ENCODE measurements at regions not wholly inside any gene's neighbourhood (a gene's known extent, or its start where the extent isn't known, plus 50 kb on each side); places are given as distances from the start of the nearest gene placed in this dataset.
"Not testable (repeated sequence)": the region's sequence is repeated elsewhere in the genome, so short reads cannot be mapped to it uniquely, and the experiment has no call there.

DNA sequence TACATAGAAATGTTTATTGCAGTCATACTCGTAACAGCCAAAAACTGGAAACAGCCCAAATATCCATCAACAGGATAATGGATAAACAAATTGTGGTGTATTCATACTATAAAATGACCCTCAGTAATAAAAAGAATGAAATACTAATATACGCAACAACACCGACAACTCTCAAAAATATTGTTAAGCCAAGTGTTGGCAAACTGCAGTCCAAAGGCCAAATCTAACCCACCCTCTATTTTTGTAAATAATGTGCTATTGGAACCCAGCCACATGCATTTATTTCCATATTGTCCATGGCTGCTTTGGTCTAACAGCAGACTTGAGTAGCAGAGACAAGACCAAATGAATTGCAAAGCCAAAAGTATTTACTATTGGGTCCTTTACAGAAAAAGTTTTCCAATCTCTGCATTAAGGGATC is 151.0 kb downstream of the MREG start:
- no peak for DNase-seq (ENCODE audit: low spot score)

DNA sequence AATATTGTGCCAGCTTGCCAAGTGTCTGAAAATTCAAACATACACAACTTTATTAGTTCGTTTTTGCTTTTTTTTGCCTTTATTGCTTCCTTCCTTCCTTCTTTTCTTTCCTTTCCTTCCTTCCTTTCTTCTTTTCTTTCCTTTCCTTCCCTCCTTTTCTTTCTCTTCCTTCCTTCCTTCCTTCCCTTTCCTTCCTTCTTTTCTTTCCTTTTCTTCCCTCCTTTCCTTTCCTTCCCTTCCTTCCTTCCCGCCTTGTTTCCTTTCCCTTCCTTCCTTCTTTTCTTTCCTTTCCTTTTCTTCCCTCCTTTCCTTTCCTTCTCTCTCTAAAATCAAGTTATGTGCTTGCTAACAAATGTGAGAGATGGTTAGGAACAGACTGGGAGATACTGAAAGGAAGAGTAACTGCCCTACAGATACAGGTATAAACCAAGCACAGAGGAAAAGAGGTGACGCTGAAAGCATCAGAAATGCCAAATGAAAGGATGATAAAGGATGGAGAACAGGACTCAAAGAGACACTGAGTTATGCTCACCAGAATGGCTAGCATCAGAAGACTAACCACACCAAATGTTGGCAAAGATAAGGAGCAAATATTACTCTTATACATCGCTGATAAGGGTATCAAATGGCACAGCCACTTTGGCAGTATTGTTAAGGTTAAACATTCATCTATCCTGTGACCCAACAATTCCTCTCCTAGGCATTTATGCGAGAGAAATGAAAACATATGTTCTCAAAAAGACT is 151.6 kb downstream of the MREG start:
- DNase-seq (ENCODE audit: low spot score) = no peak

DNA sequence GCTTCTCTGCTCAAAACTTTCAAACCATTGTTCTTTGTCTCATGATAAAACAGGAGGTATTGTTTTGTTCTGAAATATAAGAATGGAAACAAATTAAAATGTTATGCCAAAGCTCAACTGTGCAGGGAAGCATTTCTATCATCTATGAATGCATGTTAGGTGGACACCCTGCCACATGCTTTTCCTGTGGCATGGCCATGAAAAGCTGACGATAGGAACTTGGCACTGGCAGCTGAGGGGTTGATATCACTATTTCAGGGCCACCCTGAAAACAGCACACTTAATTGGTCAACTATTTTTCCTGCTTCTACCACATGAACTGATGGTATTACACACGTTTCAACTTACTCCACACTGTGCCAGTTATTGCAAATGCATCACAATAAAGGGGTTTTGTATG is 157.3 kb downstream of the MREG start:
- DNase-seq (ENCODE audit: low spot score) = no peak

DNA sequence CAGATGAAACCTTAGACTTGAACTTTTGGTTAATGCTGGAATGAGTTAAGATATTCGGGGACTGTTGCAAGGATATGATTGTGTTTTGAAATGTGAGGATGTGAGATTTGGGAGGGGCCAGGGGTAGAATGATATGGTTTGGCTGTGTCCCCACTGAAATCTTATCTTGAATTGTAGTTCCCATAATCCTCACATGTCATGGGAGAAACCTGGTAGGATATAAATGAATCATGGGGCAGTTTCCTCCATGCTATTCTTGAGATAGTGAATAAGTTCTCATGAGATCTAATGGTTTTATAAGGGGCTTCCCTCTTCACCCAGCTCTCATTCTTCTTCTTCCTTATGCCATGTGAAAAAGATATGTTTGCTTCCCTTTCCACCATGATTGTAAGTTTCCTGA is 158.0 kb downstream of the MREG start:
- not testable (repeated sequence) for DNase-seq (ENCODE audit: low spot score)

DNA sequence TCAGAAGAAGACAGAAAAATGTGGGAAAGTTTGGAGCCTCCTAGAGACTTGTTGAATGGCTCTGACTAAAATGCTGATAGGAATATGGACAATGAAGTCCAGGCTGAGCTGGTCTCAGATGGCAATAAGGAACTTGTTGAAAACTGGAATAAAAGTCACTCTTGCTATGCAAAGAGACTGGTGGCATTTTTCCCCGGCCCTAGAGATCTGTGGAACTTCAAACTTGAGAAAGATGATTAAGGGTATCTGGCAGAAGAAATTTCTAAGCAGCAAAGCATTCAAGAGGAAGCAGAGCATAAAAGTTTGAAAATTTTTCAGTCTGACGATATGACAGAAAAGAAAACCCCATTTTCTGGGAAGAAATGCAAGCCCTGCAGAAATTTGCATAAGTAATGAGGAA is 159.3 kb downstream of the MREG start:
- DNase-seq (ENCODE audit: low spot score) = no peak

DNA sequence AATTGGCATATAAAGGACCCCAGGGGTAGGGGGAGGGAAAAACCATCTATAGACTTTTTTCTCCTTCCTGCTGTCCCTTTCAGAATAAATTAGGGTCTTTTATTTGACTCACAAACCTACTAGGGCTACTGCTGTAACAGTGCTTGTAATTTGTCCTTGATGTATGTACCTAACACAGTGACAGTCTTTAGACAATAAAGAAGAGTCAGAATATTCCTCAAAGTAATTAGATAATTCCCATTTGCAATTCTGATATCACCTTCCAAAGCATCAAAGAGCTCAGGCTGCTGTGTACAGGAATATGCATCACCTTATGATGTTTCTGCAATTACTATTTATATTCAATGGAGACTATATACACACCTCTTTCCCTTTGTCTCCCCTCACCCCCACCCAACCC is 161.7 kb downstream of the MREG start:
- no peak for DNase-seq (ENCODE audit: low spot score)

DNA sequence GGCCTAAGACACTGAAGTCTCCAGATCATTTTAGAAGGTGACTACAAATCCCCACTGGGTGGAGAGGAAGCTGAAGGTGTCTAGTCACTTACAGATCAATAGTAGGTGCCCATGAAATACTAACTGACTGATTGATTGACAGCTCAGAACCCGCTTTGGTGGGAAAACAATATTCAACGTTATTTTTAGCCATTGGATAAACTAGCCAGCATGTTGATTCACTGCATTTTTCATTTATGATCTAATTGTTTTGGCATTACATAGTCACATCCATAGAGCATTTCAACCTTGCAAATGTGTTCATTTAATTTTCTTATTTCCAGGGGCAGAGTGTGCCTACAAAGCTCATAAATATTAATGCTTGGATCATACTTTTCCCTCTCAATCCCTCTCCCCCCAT is 162.3 kb downstream of the MREG start:
- DNase-seq (ENCODE audit: low spot score) = peak; percentile 60

DNA sequence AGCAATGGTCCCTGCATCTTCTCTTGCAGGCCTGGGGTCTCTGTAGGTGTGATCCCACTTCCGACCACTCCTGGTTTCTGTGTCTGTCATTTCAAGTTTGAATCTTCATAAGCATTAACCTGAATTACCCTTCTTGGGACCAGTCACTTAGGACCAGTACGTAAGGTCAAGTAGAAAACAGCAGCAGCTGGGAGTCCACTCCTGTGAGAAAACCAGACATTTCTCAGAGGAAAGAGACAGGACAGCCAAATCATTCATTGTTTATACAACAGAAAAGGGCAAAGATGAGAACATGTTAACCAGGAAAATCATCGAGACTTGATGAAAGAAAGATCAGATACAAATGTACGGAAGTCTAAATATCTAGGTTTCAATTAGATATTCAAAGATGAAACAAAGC is 163.0 kb downstream of the MREG start:
- no peak for DNase-seq (ENCODE audit: low spot score)

DNA sequence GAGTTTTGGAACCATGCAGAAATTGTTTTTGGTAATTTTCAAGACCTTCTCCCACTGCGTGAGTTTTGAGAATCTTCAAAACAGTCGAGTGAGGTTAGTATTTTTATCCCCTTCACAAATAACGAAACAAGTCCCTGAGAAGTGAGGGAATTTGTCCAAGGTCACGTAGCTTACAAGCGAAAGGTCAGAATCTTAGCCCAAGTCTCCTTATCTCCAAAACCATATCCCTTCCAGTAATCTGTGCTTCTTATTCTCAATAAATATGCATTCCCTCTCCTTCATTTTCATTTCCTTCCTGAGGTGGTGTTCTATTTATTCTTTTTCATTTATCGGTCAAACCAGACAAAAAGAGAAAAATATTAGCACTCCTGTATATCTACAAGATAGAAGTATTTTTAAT is 163.6 kb downstream of the MREG start:
- DNase-seq (ENCODE audit: low spot score) = no peak

DNA sequence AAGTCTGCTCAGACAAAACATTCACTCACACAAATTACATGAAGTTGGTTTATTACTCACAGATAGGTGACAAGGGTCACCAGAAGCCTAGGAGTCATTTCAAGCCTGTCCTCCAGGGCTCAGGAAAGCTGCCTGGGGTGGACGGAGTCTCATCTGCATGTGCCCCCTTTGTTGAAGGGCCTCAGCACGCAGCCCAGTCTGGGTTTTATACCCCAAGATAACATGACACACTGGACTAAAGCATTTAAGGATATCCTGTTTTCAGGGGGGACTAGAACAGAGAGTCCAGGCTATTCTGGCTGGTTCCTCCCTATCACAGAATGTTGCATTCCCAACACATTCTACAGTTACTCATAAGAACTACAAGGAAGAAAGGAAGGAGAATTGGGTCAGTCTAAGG is 164.7 kb downstream of the MREG start:
- DNase-seq (ENCODE audit: low spot score) = no peak

DNA sequence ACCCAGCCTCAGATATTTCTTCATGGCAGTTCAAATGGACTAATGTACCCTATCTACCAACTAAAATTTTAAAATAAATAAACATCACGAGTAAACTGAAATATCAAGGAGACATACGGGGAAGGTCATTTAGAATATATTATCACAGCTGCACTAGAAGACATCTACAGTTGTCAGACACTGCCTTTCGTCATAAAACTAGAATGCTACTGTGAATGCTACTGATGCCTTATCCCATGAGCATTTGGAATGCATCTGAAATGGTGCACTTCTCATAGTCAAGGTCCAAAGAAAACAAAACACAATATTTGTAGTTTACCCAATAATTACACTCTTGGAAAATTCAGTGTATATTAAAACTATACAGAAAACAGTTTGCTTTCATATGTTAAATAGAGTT is 165.2 kb downstream of the MREG start:
- no peak for DNase-seq (ENCODE audit: low spot score)

DNA sequence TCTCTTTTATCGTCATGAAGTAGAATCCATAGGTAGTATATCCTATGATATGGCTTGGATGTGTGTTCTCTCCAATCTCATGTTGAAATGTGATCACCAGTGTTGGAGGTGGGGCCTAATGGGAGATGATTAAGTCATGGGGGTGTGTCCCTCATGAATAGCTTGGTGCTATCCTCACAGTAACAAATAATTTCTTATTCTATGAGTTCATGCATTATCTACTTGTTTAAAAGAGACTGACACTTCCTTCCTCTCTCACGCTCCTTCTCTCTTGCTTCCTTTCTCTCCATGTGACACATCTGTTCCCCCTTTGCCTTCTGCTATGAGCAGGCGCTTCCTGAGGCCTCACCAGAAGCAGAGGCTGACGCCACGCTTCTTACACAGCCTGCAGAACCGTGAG is 165.6 kb downstream of the MREG start:
- no peak for DNase-seq (ENCODE audit: low spot score)

DNA sequence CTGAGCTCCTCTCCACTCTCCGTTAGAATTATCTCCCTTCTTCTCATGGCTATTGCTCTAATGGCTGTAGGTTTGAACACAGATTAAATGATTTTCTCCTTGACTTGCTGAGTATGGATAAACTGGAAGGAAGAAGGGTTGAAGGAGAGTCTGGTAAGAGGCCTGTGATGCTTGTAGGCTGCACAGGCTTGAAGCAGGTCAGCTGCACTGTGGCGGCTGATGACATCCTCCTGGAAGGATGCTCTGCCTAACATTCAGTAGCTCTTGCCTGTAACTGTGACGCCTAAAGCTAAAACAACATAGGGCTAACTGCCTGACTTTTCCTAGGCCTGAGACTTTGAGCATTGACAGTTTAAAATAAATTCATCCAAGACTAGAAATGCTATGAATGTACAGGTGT is 166.3 kb downstream of the MREG start:
- no peak for DNase-seq (ENCODE audit: low spot score)

DNA sequence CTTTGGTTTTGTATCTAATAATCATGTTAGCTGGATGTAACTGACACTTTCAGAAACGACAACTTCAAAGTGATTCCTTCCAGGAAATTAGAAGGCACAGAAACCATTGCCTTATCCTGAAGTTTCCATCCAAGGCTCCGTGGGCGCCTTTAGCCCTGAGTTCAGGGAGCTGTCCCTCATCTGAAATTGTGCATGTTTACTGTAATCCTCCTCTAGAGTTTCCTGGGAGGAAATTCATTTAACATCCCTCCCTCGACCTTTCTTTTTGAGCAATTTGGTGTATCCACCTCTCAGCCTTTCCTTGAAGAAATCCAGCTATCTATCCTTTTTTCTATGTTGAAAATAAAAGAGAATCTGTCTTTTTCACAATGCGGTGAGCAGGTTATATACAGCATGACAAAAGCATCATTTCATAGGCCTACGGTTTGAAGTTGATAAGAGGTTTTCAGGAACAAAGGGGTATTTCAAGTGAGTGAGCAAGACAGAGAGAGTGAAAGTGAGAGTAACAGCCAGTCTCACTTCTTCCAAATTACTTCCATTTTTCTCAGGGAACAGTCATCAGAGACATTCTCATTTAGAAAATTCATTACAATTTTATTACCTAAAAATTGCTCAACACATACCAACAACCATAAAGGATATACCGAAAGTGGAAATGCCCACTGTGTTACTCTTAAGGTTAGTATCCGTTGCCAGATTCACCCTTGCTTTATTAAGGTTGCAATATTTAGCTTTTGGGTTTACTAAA is 167.3 kb downstream of the MREG start:
- no peak for DNase-seq (ENCODE audit: low spot score)

DNA sequence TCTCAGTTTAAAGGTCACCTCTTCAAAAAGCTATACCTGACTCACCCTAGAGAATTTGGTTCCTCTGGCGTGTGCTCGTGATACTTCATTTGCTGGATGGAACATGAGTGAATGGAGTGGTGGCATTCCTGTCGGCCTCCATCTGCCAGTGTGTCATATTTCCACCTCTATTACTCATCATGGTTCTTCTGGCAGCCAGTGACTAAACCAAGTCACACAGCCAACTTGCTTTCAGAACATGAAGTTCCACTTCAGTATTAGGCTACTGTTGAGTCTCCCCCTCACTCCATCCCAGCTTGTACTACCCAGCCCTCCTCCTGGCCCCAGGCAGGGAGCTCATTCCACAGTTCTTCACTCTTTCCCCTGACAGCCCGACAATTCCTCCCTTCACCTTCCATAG is 169.8 kb downstream of the MREG start:
- DNase-seq (ENCODE audit: low spot score) = peak; percentile 80

DNA sequence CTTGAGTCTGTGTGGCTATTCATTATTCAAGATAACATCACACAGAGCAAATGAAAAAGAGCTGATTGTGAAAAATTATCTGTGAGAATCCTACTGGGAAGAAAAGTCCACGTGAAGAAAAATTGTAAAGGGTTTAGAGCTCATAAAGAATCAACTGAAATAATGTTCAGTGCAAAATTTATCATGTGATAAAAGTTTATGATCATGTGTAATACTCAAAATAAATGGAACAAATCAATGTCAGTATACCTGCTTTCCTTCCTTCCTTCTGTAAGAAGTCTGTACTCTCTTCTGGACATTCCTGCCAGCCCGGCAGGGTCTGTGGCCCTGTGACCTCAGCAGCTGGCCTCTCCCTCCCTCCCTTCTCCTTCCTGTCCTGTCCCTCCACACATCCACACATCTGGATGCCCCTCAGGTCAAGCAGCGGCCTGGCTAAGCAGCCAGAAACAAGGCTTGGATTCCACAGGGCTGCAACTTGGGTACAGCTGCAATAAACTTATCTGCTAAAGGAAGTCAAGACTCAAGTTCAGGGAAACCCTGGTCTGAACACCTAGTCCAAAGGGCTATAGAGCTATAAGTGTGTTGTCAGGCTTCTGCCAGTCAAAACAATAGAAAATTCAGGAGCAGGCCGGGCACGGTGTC is 172.1 kb downstream of the MREG start:
- no peak for DNase-seq (ENCODE audit: low spot score)

DNA sequence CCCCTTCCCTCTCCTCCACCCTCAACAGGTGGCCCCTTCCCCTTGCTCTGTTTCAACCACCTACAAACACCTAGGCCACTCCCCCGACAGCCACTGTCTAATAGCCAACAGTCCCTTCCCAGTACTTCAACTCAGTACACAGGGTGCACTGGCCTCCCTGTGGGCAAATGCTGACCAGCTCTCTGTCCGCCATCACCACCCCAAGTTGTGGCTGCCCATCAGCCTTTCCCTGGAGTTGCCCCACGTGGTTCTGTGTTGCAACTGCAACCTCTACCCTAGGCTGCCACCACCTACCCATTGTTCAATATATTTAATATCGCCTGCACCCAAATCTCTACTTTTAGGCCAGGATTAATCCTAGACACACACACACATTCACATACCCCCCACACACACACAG is 173.5 kb downstream of the MREG start:
- DNase-seq (ENCODE audit: low spot score) = no peak

DNA sequence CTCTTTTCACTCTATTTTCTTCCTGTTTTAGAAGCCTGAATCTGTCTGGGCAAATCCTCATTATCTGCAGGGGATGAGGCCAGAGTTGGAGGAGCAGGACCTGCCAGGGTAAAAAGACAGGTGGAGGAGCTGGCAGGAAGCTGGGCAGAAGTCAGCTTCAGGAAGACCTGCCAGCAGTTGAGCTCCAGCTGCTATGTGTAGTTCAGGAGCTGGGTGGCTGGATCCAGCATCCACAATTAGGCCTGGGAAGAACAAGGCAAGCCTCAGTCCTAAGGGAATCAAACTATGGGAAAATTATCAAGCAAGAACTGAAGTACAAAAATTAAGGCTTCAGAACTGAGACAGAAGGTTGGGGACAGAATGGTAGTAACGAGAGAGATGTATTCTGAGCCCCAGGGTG is 174.0 kb downstream of the MREG start:
- no peak for DNase-seq (ENCODE audit: low spot score)

DNA sequence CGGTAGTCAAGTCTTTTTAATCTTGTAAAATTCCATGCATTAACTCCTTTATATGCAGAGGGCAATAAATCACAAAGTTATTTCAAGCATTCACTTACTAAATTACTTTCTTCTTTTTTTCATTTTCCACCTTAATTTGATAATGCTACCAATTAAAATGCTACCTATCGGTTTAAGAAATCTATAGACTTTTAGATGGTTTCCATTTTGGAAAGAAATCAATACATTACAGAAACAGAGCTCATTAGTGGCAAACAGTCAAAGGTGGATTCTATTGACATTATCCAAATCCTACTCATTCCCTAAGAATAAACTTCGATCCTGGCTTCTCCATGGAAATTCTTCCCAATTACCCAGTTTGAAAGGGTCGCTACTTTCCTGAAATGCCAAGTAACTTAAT is 176.5 kb downstream of the MREG start:
- DNase-seq (ENCODE audit: low spot score) = no peak

DNA sequence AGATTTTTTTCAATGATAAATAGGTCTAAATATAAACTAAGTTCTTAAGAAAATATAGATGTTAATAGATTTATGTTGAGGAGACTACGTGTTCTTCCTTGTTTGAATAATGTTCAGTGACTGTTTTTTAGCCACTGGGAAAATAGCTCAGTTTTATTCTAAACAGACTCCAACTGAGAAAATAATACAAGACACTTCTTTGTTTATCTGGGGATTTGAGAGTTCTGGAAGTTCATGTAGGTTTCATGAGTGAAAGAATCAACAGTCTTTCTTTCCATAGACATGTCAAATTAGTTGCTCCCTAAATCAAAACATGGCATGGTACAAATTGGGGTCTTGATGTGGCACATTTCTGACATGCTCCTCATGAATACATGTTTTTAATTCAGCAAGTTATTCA is 177.7 kb downstream of the MREG start:
- no peak for DNase-seq (ENCODE audit: low spot score)

DNA sequence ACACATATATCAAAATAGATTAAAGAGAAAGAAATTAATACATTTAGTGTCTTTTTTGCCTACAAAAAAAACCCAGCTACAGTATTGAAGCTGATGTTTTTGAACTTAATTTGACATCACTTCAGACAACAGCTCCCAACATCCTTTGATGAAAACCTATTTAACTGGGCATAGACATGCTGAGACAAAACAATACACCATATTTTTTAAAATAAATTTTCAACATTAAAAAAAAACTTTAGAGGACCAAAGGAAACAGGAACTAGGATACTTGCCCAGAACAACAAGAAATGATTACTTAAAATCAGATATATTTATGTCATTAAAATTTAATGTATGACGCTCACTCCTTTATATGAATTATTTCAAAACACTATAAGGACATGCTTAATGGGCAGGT is 178.1 kb downstream of the MREG start:
- DNase-seq (ENCODE audit: low spot score) = no peak

DNA sequence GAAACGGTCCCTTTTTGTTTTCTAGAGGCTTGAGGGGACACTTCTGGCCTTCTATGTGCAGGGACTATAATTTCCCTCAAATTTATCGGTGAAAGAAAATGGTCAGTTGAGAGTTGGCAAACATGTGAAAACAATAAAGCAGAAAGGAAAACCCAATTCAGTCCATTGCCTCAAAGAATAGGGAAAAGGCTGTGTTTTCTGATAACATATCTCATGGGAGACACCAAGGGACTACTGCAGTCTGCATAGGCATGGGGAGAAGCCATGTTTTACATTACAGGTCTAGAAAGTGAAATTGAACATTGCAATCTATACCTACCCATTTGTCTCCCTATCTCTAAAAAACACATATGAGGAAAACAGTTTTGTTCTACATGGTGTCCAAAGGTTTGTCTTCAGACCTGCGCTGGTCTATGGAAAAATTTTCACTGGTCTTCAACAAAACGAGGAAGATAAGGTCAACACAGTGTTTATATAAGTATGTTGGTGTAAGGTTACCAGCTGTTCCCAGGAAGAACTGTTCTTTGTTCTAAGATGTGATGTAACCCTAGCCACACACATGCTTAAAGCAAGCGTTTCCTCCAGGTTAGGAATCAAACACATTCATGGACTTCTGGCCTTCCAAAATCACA is 179.7 kb downstream of the MREG start:
- DNase-seq (ENCODE audit: low spot score) = no peak

DNA sequence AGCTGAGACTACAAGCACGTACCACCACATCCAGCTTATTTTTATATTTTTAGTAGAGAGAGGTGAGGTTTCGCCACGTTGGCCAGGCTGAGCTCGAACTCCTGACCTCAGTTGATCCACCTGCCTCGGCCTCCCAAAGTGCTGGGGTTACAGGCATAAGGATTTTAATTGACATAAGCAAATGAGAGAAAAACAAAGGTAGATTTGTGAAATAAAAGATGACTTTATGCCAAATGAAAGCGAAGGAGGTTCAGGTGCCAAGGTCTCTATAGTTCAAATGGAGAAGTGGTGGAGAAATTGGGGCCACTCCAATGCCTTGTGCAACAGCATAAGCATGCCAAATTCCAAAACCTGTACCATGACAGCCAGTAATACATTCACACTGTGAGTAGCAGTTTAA is 180.6 kb downstream of the MREG start:
- DNase-seq (ENCODE audit: low spot score) = peak; percentile 16
